WTC11 (cell line): ENCODE measurements at regions not wholly inside any gene's neighbourhood (a gene's known extent, or its start where the extent isn't known, plus 50 kb on each side); places are given as distances from the start of the nearest gene placed in this dataset.

Source experiments
- ATAC-seq: fragments of 200-7000 bp; cut with Tn5 transposase; 2 replicates; pipeline ENCODE4 v1.10.0; 2021; ENCODE audit warnings: mild to moderate bottlenecking, moderate library complexity
- CTCF ChIA-PET: fragments of 300-600 bp; sonication (Branson Sonifier 250); formaldehyde crosslinking; loops from one replicate; lab custom pipeline; 2021; ENCODE audit warnings: antibody characterized with exemption; lab: Charles Lee
- POLR2A ChIA-PET: fragments of 350-600 bp; sonication (Branson Sonifier 250); formaldehyde crosslinking; loops from one replicate; lab custom pipeline; 2021; ENCODE audit warnings: antibody characterized with exemption; lab: Charles Lee
- DNase-seq: peaks from one replicate; pipeline ENCODE4 v3.0.0; 2021; ENCODE audit warnings: low spot score
- H3K27ac Mint-ChIP-seq: 2 replicates; pipeline ENCODE4 v1.8.0; 2021; ENCODE audit warnings: mixed read lengths
- H3K27me3 Mint-ChIP-seq: 2 replicates; pipeline ENCODE4 v1.8.0; 2021; ENCODE audit warnings: low read depth, mild to moderate bottlenecking, moderate library complexity, mixed read lengths
- H3K36me3 Mint-ChIP-seq: 2 replicates; pipeline ENCODE4 v1.8.0; 2021; ENCODE audit warnings: mixed read lengths
- H3K4me1 Mint-ChIP-seq: 2 replicates; pipeline ENCODE4 v1.8.0; 2022; ENCODE audit warnings: mixed read lengths
- H3K4me3 Mint-ChIP-seq: 2 replicates; pipeline ENCODE4 v1.8.0; 2021; ENCODE audit warnings: mild to moderate bottlenecking, moderate library complexity, mixed read lengths
- H3K9me3 Mint-ChIP-seq: 2 replicates; pipeline ENCODE4 v1.8.0; 2021; ENCODE audit warnings: mixed read lengths
- CTCF ChIP-seq: fragments of 200-600 bp; IDR thresholded peaks from 2 replicates; pipeline ENCODE4 v1.8.0; 2022; ENCODE audit warnings: antibody characterized with exemption
- EMX1 ChIP-seq: fragments of 250-450 bp; sonication (Bioruptor Pico); IDR thresholded peaks from 2 replicates; pipeline ENCODE4 v1.8.0; 2021; ENCODE audit warnings: mild to moderate bottlenecking
- ESRRA ChIP-seq: sonication (generic); formaldehyde crosslinking; IDR thresholded peaks from 2 replicates; pipeline ENCODE4 v1.8.1; 2022; ENCODE audit warnings: mild to moderate bottlenecking, missing genetic modification reagents, borderline replicate concordance
- FOXJ3 ChIP-seq: sonication (generic); formaldehyde crosslinking; IDR thresholded peaks from 2 replicates; pipeline ENCODE4 v1.9.0; 2021; ENCODE audit warnings: missing genetic modification reagents, mild to moderate bottlenecking, borderline replicate concordance
- FOXK1 ChIP-seq: sonication (generic); formaldehyde crosslinking; IDR thresholded peaks from 2 replicates; pipeline ENCODE4 v1.8.0; 2022; ENCODE audit warnings: mild to moderate bottlenecking, moderate library complexity, missing genetic modification reagents
- FOXP4 ChIP-seq: sonication (generic); formaldehyde crosslinking; IDR thresholded peaks from 2 replicates; pipeline ENCODE4 v1.8.0; 2022; ENCODE audit warnings: mild to moderate bottlenecking, missing genetic modification reagents
- GABPB1 ChIP-seq: sonication (generic); formaldehyde crosslinking; IDR thresholded peaks from 2 replicates; pipeline ENCODE4 v1.8.1; 2023; ENCODE audit warnings: mild to moderate bottlenecking, missing genetic modification reagents
- MAX ChIP-seq: sonication (generic); formaldehyde crosslinking; IDR thresholded peaks from 2 replicates; pipeline ENCODE4 v1.8.0; 2022; ENCODE audit warnings: mild to moderate bottlenecking, missing genetic modification reagents
- MXD4 ChIP-seq: fragments of 250-450 bp; sonication (Bioruptor Pico); IDR thresholded peaks from 2 replicates; pipeline ENCODE4 v1.8.0; 2021; ENCODE audit warnings: mild to moderate bottlenecking, moderate library complexity, borderline replicate concordance
- NFYB ChIP-seq: sonication (generic); formaldehyde crosslinking; conservative IDR thresholded peaks from 2 replicates; pipeline ENCODE4 v1.8.0; 2022; ENCODE audit warnings: low read depth, missing genetic modification reagents
- OVOL2 ChIP-seq: fragments of 250-450 bp; sonication (Bioruptor Pico); IDR thresholded peaks from 2 replicates; pipeline ENCODE4 v1.9.0; 2021; ENCODE audit warnings: mild to moderate bottlenecking, borderline replicate concordance
- RELA ChIP-seq: sonication (generic); formaldehyde crosslinking; IDR thresholded peaks from 2 replicates; pipeline ENCODE4 v1.8.1; 2022; ENCODE audit warnings: missing genetic modification reagents, mild to moderate bottlenecking, borderline replicate concordance
- RORB ChIP-seq: fragments of 250-450 bp; sonication (Bioruptor Pico); IDR thresholded peaks from 2 replicates; pipeline ENCODE4 v1.9.0; 2021; ENCODE audit warnings: mild to moderate bottlenecking
- SOX15 ChIP-seq: fragments of 250-450 bp; sonication (Bioruptor Pico); IDR thresholded peaks from 2 replicates; pipeline ENCODE4 v1.9.0; 2021; ENCODE audit warnings: mild to moderate bottlenecking
- TCF7 ChIP-seq: sonication (generic); formaldehyde crosslinking; IDR thresholded peaks from 2 replicates; pipeline ENCODE4 v1.8.0; 2022; ENCODE audit warnings: mild to moderate bottlenecking, low read depth, missing genetic modification reagents, moderate library complexity
- USF1 ChIP-seq: sonication (generic); formaldehyde crosslinking; IDR thresholded peaks from 2 replicates; pipeline ENCODE4 v1.8.0; 2022; ENCODE audit warnings: mild to moderate bottlenecking, missing genetic modification reagents
- ZBTB43 ChIP-seq: sonication (generic); formaldehyde crosslinking; IDR thresholded peaks from 2 replicates; pipeline ENCODE4 v1.8.1; 2023; ENCODE audit warnings: mild to moderate bottlenecking, missing genetic modification reagents
- ZMAT4 ChIP-seq: fragments of 250-450 bp; sonication (Bioruptor Pico); IDR thresholded peaks from 2 replicates; pipeline ENCODE4 v1.9.0; 2021; ENCODE audit warnings: mild to moderate bottlenecking
- ZNF121 ChIP-seq: sonication (generic); formaldehyde crosslinking; IDR thresholded peaks from 2 replicates; pipeline ENCODE4 v1.8.0; 2023; ENCODE audit warnings: missing genetic modification reagents
- ZNF416 ChIP-seq: fragments of 250-450 bp; sonication (Bioruptor Pico); IDR thresholded peaks from 2 replicates; pipeline ENCODE4 v1.9.0; 2021; ENCODE audit warnings: mild to moderate bottlenecking, inconsistent platforms
- TF ChIP-seq, protein P1 (sequence below): fragments of 250-450 bp; sonication (Bioruptor Pico); IDR thresholded peaks from 2 replicates; pipeline ENCODE4 v1.9.0; 2021; ENCODE audit warnings: mild to moderate bottlenecking
- TF ChIP-seq, protein P2 (sequence below): sonication (generic); formaldehyde crosslinking; IDR thresholded peaks from 2 replicates; pipeline ENCODE4 v1.8.1; 2022; ENCODE audit warnings: mild to moderate bottlenecking, moderate library complexity, missing genetic modification reagents

DNA sequence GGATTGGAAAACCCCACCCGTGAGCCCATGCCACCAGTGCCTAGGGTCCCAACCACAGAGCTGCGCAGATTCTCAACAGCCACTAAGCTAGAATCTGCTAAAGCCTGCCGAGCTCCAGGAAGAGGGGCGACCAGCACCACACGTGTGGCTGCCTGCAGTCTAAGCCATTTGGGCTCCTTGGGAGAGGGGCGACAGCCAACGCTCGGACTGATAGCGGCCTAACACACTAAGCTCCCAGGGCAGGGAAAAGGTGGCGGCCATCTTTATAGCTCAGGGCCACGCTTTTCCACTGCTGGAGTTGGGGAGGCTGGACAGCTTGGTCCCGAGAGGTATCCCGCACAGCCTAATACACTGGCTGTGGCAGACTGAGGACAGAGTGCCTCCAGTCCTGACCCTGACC lies 631.8 kb downstream of the CETN3 start:
- ATAC-seq, result no peak
- TF ChIP-seq NFYB (no peak), ZMAT4 (no peak), GABPB1 (CRISPR knock-in tag) (no peak), ZNF121 (CRISPR knock-in tag) (no peak), OVOL2 (CRISPR knock-in tag) (no peak), ESRRA (CRISPR knock-in tag) (no peak), RELA (CRISPR knock-in tag) (no peak), FOXJ3 (CRISPR knock-in tag) (no peak), ZNF416 (CRISPR knock-in tag) (no peak), FOXP4 (CRISPR knock-in tag) (no peak), MAX (CRISPR knock-in tag) (no peak), MXD4 (CRISPR knock-in tag) (no peak), ZBTB43 (CRISPR knock-in tag) (no peak), USF1 (CRISPR knock-in tag) (no peak), RORB (CRISPR knock-in tag) (no peak), SOX15 (no peak), TCF7 (CRISPR knock-in tag) (no peak)
- TF ChIP-seq, protein P1, sequence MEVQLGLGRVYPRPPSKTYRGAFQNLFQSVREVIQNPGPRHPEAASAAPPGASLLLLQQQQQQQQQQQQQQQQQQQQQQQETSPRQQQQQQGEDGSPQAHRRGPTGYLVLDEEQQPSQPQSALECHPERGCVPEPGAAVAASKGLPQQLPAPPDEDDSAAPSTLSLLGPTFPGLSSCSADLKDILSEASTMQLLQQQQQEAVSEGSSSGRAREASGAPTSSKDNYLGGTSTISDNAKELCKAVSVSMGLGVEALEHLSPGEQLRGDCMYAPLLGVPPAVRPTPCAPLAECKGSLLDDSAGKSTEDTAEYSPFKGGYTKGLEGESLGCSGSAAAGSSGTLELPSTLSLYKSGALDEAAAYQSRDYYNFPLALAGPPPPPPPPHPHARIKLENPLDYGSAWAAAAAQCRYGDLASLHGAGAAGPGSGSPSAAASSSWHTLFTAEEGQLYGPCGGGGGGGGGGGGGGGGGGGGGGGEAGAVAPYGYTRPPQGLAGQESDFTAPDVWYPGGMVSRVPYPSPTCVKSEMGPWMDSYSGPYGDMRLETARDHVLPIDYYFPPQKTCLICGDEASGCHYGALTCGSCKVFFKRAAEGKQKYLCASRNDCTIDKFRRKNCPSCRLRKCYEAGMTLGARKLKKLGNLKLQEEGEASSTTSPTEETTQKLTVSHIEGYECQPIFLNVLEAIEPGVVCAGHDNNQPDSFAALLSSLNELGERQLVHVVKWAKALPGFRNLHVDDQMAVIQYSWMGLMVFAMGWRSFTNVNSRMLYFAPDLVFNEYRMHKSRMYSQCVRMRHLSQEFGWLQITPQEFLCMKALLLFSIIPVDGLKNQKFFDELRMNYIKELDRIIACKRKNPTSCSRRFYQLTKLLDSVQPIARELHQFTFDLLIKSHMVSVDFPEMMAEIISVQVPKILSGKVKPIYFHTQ (CRISPR knock-in tag), result no peak
- TF ChIP-seq, protein P2, sequence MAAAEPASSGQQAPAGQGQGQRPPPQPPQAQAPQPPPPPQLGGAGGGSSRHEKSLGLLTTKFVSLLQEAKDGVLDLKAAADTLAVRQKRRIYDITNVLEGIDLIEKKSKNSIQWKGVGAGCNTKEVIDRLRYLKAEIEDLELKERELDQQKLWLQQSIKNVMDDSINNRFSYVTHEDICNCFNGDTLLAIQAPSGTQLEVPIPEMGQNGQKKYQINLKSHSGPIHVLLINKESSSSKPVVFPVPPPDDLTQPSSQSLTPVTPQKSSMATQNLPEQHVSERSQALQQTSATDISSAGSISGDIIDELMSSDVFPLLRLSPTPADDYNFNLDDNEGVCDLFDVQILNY (CRISPR knock-in tag), result no peak

DNA sequence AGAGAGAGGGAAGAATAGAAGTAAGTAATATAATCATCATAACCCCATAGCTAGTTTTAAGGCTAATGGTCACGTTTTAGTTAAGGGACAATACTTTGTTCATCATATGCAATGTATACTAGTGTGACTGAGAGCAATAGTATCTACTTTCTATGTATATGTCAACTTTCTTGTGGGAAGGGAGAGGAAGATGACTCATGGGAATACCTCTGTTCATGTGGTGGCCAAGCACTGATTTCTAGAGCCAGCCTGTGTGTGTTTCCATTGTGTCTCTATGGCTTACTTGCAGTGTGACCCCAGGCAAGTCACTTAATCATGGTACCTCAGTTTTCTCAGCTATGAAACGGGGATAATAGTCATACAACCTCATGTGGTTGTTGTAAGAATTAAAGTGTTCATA lies 639.6 kb downstream of the CETN3 start:
- TF ChIP-seq, protein P2 (CRISPR knock-in tag), result no peak
- TF ChIP-seq CTCF (no peak), EMX1 (CRISPR knock-in tag) (no peak), FOXK1 (CRISPR knock-in tag) (no peak)
- no peaks in the 10 kb centered on the region for H3K4me1 Mint-ChIP-seq
- H3K36me3 Mint-ChIP-seq, result no peaks in the 10 kb centered on the region
- H3K27ac Mint-ChIP-seq, result no peak overlapping the region
- ChIA-PET CTCF (no interaction called here), POLR2A (no interaction called here)
- H3K9me3 Mint-ChIP-seq, result no peaks in the 10 kb centered on the region
- DNase-seq (no peak), ATAC-seq (no peak)
- no peak overlapping the region for H3K4me3 Mint-ChIP-seq
- no peaks in the 10 kb centered on the region for H3K27me3 Mint-ChIP-seq

More for the DNA sequence above, 631.8 kb downstream of the CETN3 start:
- H3K9me3 Mint-ChIP-seq, result peaks cover 41% of the 10 kb centered on the region
- H3K27ac Mint-ChIP-seq, result no peak overlapping the region
- CTCF ChIA-PET, result no interaction called here
- no peak overlapping the region for H3K4me3 Mint-ChIP-seq
- POLR2A ChIA-PET, result no interaction called here
- H3K36me3 Mint-ChIP-seq, result peaks cover 26% of the 10 kb centered on the region
- H3K27me3 Mint-ChIP-seq, result no peaks in the 10 kb centered on the region; the same call in 1 of the 2 replicates
- DNase-seq, result no peak
- H3K4me1 Mint-ChIP-seq, result no peaks in the 10 kb centered on the region
